Transverse colon (tissue), 4 donors: ENCODE measurements at regions not wholly inside any gene's neighbourhood (a gene's known extent, or its start where the extent isn't known, plus 50 kb on each side); places are given as distances from the start of the nearest gene placed in this dataset.
A peak's percentile ranks its signal among the peaks of the same experiment; 100 is the strongest.

Experiments used
- DNase-seq: peaks from one replicate; pipeline ENCODE4 v3.0.0-alpha.2; 2019
- H3K27ac ChIP-seq, 4 donors: fragments of 200-600 bp; sonication (generic); 2 replicates each; pipeline ENCODE4 v1.5.1; 2016 to 2018; ENCODE audit warnings: inconsistent platforms in 4 of 4
- H3K27me3 ChIP-seq: fragments of 200-600 bp; sonication (generic); 2 replicates; pipeline ENCODE4 v1.5.1; 2017; ENCODE audit warnings: inconsistent platforms
- H3K36me3 ChIP-seq, 4 donors: fragments of 200-600 bp; sonication (generic); 2 replicates each; pipeline ENCODE4 v1.5.1; 2017 to 2019; ENCODE audit warnings: inconsistent platforms in 4 of 4
- H3K4me1 ChIP-seq, 4 donors: fragments of 200-600 bp; sonication (generic); 2 replicates each; pipeline ENCODE4 v1.5.1; 2017 to 2020; ENCODE audit warnings: inconsistent platforms in 4 of 4
- H3K4me3 ChIP-seq, 4 donors: fragments of 200-600 bp; sonication (generic); 1 replicate in 1 of 4; 2 replicates in 3 of 4; pipeline versions ENCODE4 v1.5.1 to v1.6.1; 2017 to 2019; ENCODE audit warnings: inconsistent platforms in 4 of 4
- H3K9me3 ChIP-seq, 2 donors: fragments of 200-600 bp; sonication (generic); 2 replicates each; pipeline ENCODE4 v1.5.1; 2017 to 2019; ENCODE audit warnings: inconsistent platforms in 2 of 2
- CTCF ChIP-seq, 5 experiments: fragments of 200-600 bp in 3 of 5; fragments of 450-650 bp in 2 of 5; sonication (generic) in 3 of 5; IDR thresholded peaks; 1 replicate in 2 of 5; 2 replicates in 3 of 5; pipeline ENCODE4 v1.5.1; 2016 to 2017; ENCODE audit warnings: antibody characterized with exemption in 5 of 5, inconsistent platforms in 3 of 5, mild to moderate bottlenecking in 2 of 5, moderate library complexity in 1 of 5
- EP300 ChIP-seq: sonication (generic); formaldehyde crosslinking; IDR thresholded peaks from one replicate; pipeline ENCODE4 v1.6.1; 2017; ENCODE audit warnings: antibody characterized with exemption, low read depth
- POLR2A ChIP-seq: fragments of 450-650 bp; IDR thresholded peaks from one replicate; pipeline ENCODE4 v1.6.1; 2016; ENCODE audit warnings: antibody characterized with exemption, mild to moderate bottlenecking, moderate library complexity
- POLR2AphosphoS5 ChIP-seq, 3 donors: sonication (generic); formaldehyde crosslinking; IDR thresholded peaks; one replicate each; pipeline ENCODE4 v1.6.1; 2016; ENCODE audit warnings: antibody characterized with exemption in 3 of 3
- WGBS, 2 donors: methylation state at CpG; one replicate each; pipeline ENCODE4 v1.1.5; 2018; ENCODE audit warnings: low coverage in 1 of 2; 5-methylcytosine and 5-hydroxymethylcytosine counted together
- in situ Hi-C, 4 donors: fragments of 200-750 bp; cut with MboI; loops; one replicate each; pipeline versions ENCODE4 v1.15.0 to v1.15.1; 2017; ENCODE audit warnings: low sequenced_read_pairs in 3 of 4, low pct_ligation_motif_present in 1 of 4, low pct_unique_long_range_greater_than_20kb in 1 of 4
- intact Hi-C: fragments of 100-400 bp; cut with DNase I; formaldehyde crosslinking; loops from one replicate; pipeline ENCODE4 v1.15.1; 2023; ENCODE audit warnings: low total_unique reads

- no peaks in the 10 kb centered on the region for H3K9me3 ChIP-seq
- H3K27ac ChIP-seq = peak overlapping the region; percentile 90 to 96 (median 94)
- H3K36me3 ChIP-seq = no peaks in the 10 kb centered on the region
- no peak for DNase-seq
- H3K4me3 ChIP-seq = no peak overlapping the region
- no peaks in the 10 kb centered on the region for H3K27me3 ChIP-seq
- TF ChIP-seq POLR2AphosphoS5 (IDR thresholded peaks at IDR 0.05) = no peak
- TF ChIP-seq POLR2A = no peak
- TF ChIP-seq EP300 = no peak
- no peak for TF ChIP-seq CTCF (IDR thresholded peaks at IDR 0.05)
- in situ Hi-C loops (no loop called here), intact Hi-C loops (no loop called here)
- peaks cover 24 to 43% (median 34%) of the 10 kb centered on the region in 4 donors for H3K4me1 ChIP-seq
- WGBS, 2 donors = 80 to 87% methylated on average over 3 to 5 of the region's 5 CpGs
These were observed 66.4 kb upstream of the CHD2 start for GRCh38 chr15:92833493-92834271.

GRCh38 chr15:92839696-92840095, 60.4 kb upstream of the CHD2 start:
- no peaks in the 10 kb centered on the region for H3K9me3 ChIP-seq
- peaks cover 0 to 9% (median 4%) of the 10 kb centered on the region in 4 donors for H3K4me1 ChIP-seq
- H3K27ac ChIP-seq = peak overlapping the region in 3 of 4 donors; percentile 3 to 16 (median 9)
- WGBS, 2 donors = 32 to 41% methylated on average over 5 of the region's 5 CpGs
- H3K4me3 ChIP-seq = no peak overlapping the region
- no peaks in the 10 kb centered on the region for H3K36me3 ChIP-seq
- in situ Hi-C loops = no loop called here
- intact Hi-C loops = no loop called here
- no peak for TF ChIP-seq POLR2A
- no peak for TF ChIP-seq POLR2AphosphoS5 (IDR thresholded peaks at IDR 0.05)
- TF ChIP-seq EP300 = no peak
- no peak for TF ChIP-seq CTCF (IDR thresholded peaks at IDR 0.05)
- H3K27me3 ChIP-seq = no peaks in the 10 kb centered on the region
- peak; percentile 50 for DNase-seq

GRCh38 chr15:92840149-92840548, 60.0 kb upstream of the CHD2 start:
- intact Hi-C loops (no loop called here), in situ Hi-C loops (no loop called here)
- H3K4me1 ChIP-seq = peaks cover 0 to 14% (median 9%) of the 10 kb centered on the region in 4 donors
- no peaks in the 10 kb centered on the region for H3K27me3 ChIP-seq
- no peaks in the 10 kb centered on the region for H3K9me3 ChIP-seq
- 77% methylated on average over 3 of the region's 3 CpGs; no CpG with 5 or more reads in 1 of the 2 donors for WGBS, 2 donors
- peak overlapping the region in 2 of 4 donors; percentile 3 to 16 for H3K27ac ChIP-seq
- no peak overlapping the region for H3K4me3 ChIP-seq
- TF ChIP-seq EP300 (no peak), POLR2AphosphoS5 (IDR thresholded peaks at IDR 0.05) (no peak), CTCF (IDR thresholded peaks at IDR 0.05) (no peak), POLR2A (no peak)
- no peak for DNase-seq
- H3K36me3 ChIP-seq = no peaks in the 10 kb centered on the region

GRCh38 chr15:92843326-92843725, 56.8 kb upstream of the CHD2 start:
- Histone ChIP-seq H3K27ac (no peak overlapping the region), H3K4me3 (no peak overlapping the region), H3K36me3 (no peaks in the 10 kb centered on the region), H3K4me1 (peaks cover 0 to 34% (median 22%) of the 10 kb centered on the region in 4 donors), H3K9me3 (no peaks in the 10 kb centered on the region), H3K27me3 (no peaks in the 10 kb centered on the region)
- WGBS, 2 donors = 94% methylated on average over 8 of the region's 8 CpGs; no CpG with 5 or more reads in 1 of the 2 donors
- intact Hi-C loops = loop anchor here (1.0 kb wide), 1 partner anchor 22 kb away; no protein-coding TSS in a partner anchor
- DNase-seq = no peak
- in situ Hi-C loops = no loop called here
- TF ChIP-seq POLR2A (no peak), CTCF (IDR thresholded peaks at IDR 0.05) (no peak), POLR2AphosphoS5 (IDR thresholded peaks at IDR 0.05) (no peak), EP300 (no peak)
